SH-SY5Y (cell line): ENCODE measurements at regions not wholly inside any gene's neighbourhood (a gene's known extent, or its start where the extent isn't known, plus 50 kb on each side); places are given as distances from the start of the nearest gene placed in this dataset.

Experiments
- GATA2 ChIP-seq: IDR thresholded peaks from 2 replicates; pipeline ENCODE4 v1.6.1; 2011; ENCODE audit warnings: mild to moderate bottlenecking, low read depth, low read length
- GATA3 ChIP-seq: IDR thresholded peaks from 2 replicates; pipeline ENCODE4 v1.6.1; 2011; ENCODE audit warnings: low read depth, mild to moderate bottlenecking, low read length, moderate library complexity

DNA sequence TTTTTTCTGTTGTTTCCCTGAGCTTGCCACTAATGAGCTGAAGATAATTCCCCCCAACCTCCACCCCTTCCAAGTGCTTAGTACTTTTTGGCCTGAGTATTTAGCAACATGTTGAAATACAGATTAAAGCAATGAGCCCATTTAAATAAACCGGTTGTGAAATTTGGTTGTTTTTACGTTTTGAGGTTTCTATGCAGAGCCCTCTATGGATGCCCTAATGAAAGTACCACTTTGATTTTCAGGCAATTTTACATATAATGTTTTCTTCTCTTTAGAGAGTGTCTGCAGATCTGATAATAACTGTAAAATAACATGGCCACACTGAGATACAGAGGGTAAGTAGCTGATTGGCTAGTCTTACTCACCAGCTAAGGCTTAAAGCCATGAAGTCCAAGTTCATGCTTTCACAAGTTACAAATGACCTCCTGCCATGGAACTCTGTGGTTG is 139.4 kb upstream of the SLC7A14 start:
- TF ChIP-seq GATA3 (no peak), GATA2 (no peak)
